HG03469 (cell line): ENCODE measurements at regions not wholly inside any gene's neighbourhood (a gene's known extent, or its start where the extent isn't known, plus 50 kb on each side); places are given as distances from the start of the nearest gene placed in this dataset.

ENCODE experiments used
- ATAC-seq: cut with Tn5 transposase; IDR thresholded peaks from one replicate; pipeline ENCODE4 v1.9.1; 2021; ENCODE audit warnings: mild to moderate bottlenecking, moderate library complexity, moderate number of reproducible peaks; ENCODE audit not compliant: unreplicated experiment

DNA sequence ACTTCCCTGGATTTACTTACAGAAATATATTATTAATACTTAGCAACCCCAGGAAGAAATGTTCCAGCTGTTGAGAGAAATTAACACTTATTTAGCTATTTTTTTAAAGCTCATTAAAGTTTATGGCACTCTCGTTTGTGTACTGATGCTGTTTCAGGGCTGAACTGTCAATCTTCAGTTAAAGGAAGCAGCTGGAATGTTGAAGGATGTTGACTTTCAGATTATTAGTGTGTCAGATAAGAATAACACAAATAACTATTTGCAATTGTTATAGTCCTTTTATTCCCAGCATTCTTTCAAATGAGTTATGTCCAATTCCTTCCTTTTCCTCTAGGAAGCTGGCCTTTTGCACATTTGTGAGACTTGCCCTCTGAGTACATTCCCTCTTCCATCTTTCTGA is 278.2 kb upstream of the RAG2 start:
- no peak for ATAC-seq

GRCh38 chr11:36874291-36874690 is 276.3 kb upstream of the RAG2 start:
- ATAC-seq = no peak

GRCh38 chr11:36870361-36870760 is 272.3 kb upstream of the RAG2 start:
- no peak for ATAC-seq

GRCh38 chr11:36868380-36868779 is 270.3 kb upstream of the RAG2 start:
- no peak for ATAC-seq

DNA sequence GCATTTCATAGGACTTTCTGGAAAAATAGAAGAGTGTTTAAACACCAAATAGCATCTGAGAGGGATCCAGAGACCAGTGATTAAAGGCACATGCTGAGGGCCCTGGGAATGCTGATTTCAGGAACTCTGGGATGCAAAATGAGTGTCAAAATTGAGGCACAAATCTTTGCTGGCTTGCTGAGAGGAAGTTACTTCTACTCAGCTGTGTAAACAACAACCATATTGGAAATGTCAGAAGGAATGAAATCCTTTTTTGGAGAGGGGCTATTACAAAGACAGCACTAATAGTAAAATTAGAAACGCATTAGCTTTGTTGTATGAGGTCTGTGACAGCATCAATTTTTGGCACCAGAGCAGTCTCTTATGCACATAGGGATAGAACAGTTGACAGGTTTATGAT is 267.8 kb upstream of the RAG2 start:
- no peak for ATAC-seq

DNA sequence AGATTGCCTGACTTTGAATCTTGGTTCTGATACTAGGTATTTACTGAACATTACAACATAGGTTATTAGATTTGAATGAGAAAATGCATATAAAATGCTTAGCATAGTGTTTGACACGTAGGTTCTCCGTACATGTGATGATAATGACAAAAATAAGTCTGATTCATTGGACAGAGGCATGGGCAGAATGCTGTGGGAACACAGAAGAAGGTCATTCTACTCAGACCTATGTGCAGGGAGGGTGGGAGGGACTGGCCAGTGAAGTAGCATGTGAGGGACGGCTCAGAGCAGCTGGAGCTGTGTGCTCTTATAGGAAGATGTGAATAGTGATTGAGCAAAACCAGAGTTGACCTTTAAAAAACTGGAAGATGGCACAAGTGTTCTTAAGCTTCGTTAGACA is 256.8 kb upstream of the RAG2 start:
- ATAC-seq = no peak

- no peak for ATAC-seq
Observed at GRCh38 chr11:36848660-36849059, 250.6 kb upstream of the RAG2 start.

DNA sequence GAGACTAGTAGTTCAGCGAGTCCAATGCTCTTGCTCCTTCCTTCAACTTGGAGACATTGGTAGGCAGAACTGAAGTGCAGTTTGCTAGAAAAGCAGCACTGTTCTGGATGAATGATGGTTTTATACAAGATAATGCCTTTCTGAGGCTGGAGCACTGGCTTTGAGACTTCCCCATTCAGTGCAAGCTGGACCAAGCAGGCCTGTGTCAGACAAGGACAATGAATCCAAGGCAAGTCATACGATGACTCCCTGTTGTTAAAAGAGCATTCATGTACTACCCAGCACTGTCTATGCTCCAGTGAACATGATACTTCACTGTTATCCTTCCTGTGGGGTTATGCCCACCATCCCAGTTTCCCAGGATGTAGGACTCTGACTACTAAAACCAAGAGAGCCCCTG is 242.3 kb upstream of the RAG2 start:
- ATAC-seq = no peak

DNA sequence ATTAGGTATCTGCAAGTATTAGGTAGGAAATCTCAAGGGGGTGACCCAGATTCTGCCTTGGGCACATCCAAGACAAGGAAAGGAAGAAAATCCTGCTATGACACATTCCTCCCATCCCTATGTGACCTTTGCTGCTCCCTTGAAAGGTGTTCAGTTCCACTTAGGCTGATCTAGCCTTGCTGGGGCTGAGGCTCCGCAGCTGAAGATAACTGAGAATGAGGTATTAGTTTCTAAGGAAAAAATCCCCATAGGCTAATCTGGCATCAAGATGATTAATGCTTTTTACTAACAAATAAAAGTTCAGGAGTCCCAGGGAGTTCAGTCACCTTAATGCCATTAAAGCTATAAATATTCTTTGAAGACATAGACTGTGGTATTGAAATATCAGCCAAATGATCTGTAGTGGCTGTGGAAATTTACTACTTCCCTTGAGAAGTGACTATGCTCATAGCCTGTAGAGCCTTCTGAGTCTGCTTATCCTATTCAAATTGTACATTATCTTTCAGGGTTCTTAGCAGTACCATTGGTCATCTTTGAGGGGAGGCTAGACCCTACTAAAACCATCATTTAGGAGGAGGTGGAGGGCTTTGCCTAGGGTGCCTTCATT is 239.9 kb upstream of the RAG2 start:
- no peak for ATAC-seq

DNA sequence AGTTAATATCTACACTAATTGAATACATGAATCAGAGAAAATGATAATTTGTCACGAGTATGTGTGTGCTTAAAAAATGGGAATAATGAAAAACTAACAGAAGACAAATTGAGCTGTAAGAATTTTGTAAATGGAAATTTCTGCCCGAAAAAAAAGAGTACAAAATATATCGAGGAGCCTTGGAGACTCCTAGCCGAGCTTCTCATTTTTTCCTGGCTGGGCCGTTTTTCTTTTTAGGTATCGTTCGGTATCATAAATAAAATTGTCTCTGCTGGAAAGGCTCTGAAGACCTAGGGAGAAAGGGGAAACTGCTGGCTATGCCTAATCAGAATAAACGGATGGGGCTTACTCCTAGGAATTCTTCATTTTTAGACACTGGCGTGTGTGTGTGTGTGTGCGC is 227.2 kb upstream of the RAG2 start:
- no peak for ATAC-seq

GRCh38 chr11:36824349-36824748 is 226.3 kb upstream of the RAG2 start:
- ATAC-seq = no peak

GRCh38 chr11:36822829-36823228 is 224.8 kb upstream of the RAG2 start:
- no peak for ATAC-seq

DNA sequence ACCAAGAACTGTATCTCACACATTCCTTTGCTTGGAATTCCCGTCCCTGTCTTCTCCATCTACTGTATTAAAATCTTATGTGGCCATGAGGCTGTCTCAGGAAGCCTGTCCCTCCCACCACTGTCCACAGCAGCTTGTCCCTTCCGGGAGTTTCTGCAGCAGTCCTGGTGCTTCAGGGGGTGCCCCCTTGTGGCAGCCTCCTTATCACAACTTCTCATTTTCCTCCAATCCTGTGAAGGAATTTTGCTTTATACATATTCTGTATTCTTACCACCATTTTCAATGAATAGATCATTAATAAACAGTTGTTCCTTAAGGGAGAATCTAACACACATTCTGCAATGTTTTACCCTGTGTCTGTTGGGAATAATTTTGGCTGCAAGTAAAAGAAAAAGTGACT is 220.4 kb upstream of the RAG2 start:
- no peak for ATAC-seq

DNA sequence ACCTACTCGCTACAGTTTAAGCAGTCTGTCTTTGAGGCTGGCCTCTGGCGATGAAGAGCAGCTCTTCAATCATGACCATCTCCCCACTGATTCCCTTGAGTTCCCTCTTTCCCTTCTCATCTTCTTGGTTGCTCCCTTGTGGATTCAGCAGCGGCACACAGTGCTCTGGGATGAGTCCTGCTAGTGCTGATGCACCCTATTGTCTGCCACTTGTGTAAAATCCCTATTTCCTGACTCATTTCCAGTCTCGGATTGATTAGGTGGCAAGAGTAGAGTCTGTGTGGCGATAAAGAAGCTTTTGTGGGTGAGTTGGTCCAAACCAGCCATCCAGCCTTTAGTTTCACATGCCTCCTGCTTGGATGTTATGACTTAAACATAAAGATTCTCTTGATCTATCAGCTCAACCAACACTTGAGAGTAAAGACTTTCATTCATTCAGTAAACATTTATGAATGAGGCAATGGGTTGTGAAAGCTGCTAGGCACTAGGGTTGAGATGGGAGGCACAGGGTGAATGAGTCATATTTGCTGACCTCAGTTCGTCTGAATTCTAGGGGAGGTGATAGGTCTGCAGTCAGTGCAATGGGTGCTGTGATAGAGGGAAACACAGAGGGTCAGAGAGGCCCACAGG is 219.4 kb upstream of the RAG2 start:
- ATAC-seq = no peak

GRCh38 chr11:36809303-36809702 is 211.3 kb upstream of the RAG2 start:
- no peak for ATAC-seq

- ATAC-seq = no peak
Observed at GRCh38 chr11:36807871-36808270, 209.8 kb upstream of the RAG2 start.

GRCh38 chr11:36803084-36803483 is 205.0 kb upstream of the RAG2 start:
- ATAC-seq = no peak

DNA sequence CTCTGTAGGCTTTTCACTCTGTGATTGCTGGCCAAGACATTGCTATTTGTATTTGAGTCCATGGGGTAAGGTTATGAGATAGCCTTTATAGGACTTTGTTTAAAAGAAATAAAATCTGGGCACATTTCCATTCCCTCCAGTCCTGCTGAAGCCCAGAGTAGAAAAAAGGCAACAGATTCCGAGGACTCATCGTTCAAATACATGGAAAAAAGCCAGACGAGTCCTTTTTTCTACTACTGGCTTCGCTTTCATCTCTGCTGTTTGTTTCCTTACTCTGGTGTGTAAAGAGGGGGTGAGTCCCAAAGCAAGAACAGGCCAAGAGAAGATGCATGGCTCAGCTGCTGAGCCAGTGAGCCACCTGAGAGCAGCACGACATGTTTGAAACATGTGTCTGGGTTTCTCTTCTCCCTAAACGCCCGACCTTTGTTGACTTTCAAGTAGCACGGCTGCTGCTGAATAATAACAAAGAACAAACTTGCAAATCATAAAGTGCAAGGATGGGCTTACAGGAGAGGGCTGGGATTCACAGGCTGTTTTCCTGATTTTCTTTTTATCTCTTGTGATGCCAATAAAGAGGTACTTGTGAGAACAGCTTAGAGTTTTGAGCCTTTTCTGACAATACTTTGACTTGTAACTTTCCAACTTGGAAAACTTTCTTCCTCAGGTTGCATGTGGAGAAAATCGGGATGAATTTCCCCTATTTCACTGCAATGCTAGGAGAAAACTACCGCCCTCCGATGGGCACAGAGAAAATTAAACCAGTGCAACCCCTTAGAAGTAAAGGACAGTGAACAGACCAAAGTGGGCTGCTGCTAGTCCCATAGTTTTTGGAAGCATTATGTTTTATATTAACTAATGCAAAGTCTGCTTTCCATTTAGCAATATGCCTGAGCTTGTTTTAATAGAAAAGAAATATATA is 195.2 kb upstream of the RAG2 start:
- ATAC-seq = no peak

DNA sequence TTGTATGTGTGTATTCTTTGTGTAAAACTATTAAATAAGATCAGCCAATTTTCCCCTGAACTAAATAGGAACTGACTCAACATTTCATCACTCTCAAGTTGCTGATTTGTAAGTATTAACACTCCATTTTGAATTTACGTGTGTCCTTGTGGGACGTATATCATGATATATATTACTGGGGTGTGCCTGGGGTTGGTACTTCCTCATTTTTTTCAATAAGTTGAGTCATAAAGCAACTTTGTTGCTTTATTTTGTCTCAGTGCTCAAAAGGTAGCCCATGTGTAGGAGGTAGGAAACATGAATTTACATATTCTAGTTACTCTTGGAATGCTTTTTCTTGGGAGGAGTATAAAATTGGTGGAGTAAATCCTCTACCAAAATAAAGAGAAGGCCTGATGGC is 193.9 kb upstream of the RAG2 start:
- ATAC-seq = peak; percentile 82

DNA sequence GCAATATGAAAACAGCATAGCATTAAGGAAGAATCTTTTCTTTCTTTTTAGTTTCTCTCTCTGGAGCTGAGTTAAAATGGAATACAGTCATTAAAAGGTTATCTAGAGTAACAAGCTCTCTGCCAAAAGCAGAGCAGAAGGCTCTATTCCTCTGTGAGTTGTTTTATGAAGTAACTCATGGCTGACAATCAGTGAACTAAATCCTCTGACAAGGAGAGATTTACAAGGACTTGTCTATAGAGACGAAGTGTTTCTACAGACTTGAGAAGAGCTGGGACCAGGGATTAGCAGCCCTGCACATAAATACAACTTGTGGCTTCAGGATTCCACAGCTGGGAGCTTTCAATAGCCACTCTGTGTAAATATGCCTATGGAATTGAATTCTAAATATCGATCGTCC is 192.5 kb upstream of the RAG2 start:
- no peak for ATAC-seq

DNA sequence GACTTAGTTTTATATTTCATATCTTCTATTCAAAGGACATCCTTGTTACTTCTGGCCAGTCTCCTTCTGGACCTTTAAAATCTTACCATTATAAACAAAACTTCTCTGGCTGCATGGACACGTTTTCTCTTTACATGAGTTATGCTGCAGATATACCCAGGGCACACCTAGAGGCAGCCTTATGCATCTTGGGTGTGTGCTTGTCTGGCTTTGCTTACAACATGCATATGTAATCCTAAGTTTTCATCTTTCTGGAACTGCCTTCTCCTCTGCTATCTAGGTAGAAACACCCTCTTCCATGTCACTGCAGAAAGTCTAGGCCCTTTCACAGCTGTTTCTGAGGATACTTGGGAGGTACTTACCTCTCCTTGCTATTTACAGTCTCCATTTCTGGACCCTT is 185.8 kb upstream of the RAG2 start:
- ATAC-seq = no peak

DNA sequence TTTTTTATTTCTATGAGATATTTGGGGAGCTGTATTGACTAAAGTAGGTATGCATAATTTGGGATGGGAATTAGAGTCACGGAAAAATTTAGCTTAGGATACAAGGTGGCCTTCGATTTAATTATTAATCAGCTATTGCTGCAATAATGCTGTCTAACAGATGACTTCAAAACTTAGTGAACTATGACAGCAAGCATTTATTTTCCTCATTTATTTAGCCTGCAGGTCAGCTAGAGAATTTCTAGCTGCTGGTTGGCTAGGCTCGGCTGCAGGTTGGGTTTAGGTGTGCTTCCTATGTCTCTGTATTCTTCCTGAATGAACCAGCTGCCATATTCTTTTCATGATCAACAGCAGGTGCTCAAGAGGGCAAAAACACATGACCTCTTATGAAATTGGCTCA is 181.8 kb upstream of the RAG2 start:
- no peak for ATAC-seq
